ENCODE measurements at regions not wholly inside any gene's neighbourhood (a gene's known extent, or its start where the extent isn't known, plus 50 kb on each side); places are given as distances from the start of the nearest gene placed in this dataset.

- DNase-seq (no peak), ATAC-seq (ENCODE audit: low read depth) (no peak)
- POLR2A ChIA-PET = interaction anchor here (1.5 kb wide), 1 partner anchor 126 kb away, joined by 3 read pairs; the partner anchor contains the start of gene STT3B
- no peak overlapping the region for H3K27ac Mint-ChIP-seq
- no peak overlapping the region for H3K4me3 Mint-ChIP-seq
- H3K9me3 Mint-ChIP-seq = peaks cover 2% of the 10 kb centered on the region
- peaks cover 11% of the 10 kb centered on the region for H3K4me1 Mint-ChIP-seq
- peaks cover 5% of the 10 kb centered on the region for H3K36me3 Mint-ChIP-seq
- peaks cover 2% of the 10 kb centered on the region for H3K27me3 Mint-ChIP-seq
These were observed 125.8 kb upstream of the STT3B start for GRCh38 chr3:31406896-31407295.

- DNase-seq (no peak), ATAC-seq (ENCODE audit: low read depth) (no peak)
- no peak overlapping the region for H3K4me3 Mint-ChIP-seq
- H3K36me3 Mint-ChIP-seq = peaks cover 2% of the 10 kb centered on the region
- H3K9me3 Mint-ChIP-seq = peaks cover 2% of the 10 kb centered on the region
- peaks cover 2% of the 10 kb centered on the region for H3K27me3 Mint-ChIP-seq
- peaks cover 8% of the 10 kb centered on the region for H3K4me1 Mint-ChIP-seq
- POLR2A ChIA-PET = interaction anchor here (0.6 kb wide), 2 partner anchors 8 to 534 kb away, joined by 4 read pairs; no protein-coding TSS in a partner anchor
- H3K27ac Mint-ChIP-seq = no peak overlapping the region
These were observed 125.1 kb upstream of the STT3B start for GRCh38 chr3:31407665-31408064.

GRCh38 chr3:31408720-31409119, 124.0 kb upstream of the STT3B start:
- H3K4me1 Mint-ChIP-seq = peaks cover 8% of the 10 kb centered on the region
- no peak overlapping the region for H3K4me3 Mint-ChIP-seq
- peaks cover 2% of the 10 kb centered on the region for H3K9me3 Mint-ChIP-seq
- no peaks in the 10 kb centered on the region for H3K27me3 Mint-ChIP-seq
- DNase-seq (no peak), ATAC-seq (ENCODE audit: low read depth) (no peak)
- H3K36me3 Mint-ChIP-seq = peaks cover under 1% of the 10 kb centered on the region
- POLR2A ChIA-PET = no interaction called here
- no peak overlapping the region for H3K27ac Mint-ChIP-seq

- H3K4me1 Mint-ChIP-seq = peaks cover 8% of the 10 kb centered on the region
- no peak overlapping the region for H3K27ac Mint-ChIP-seq
- H3K9me3 Mint-ChIP-seq = peaks cover 2% of the 10 kb centered on the region
- H3K4me3 Mint-ChIP-seq = no peak overlapping the region
- DNase-seq (no peak), ATAC-seq (ENCODE audit: low read depth) (no peak)
- POLR2A ChIA-PET = no interaction called here
- no peaks in the 10 kb centered on the region for H3K36me3 Mint-ChIP-seq
- no peaks in the 10 kb centered on the region for H3K27me3 Mint-ChIP-seq
These were observed 123.3 kb upstream of the STT3B start for GRCh38 chr3:31409389-31409788.

GRCh38 chr3:31409866-31410265, 122.9 kb upstream of the STT3B start:
- POLR2A ChIA-PET = no interaction called here
- Mint-ChIP-seq H3K4me3 (no peak overlapping the region), H3K4me1 (peaks cover 8% of the 10 kb centered on the region), H3K36me3 (no peaks in the 10 kb centered on the region), H3K27me3 (no peaks in the 10 kb centered on the region), H3K27ac (no peak overlapping the region), H3K9me3 (peaks cover under 1% of the 10 kb centered on the region)
- no peak for DNase-seq
- no peak for ATAC-seq (ENCODE audit: low read depth)

GRCh38 chr3:31410411-31410810, 122.3 kb upstream of the STT3B start:
- H3K4me3 Mint-ChIP-seq = no peak overlapping the region
- POLR2A ChIA-PET = no interaction called here
- no peak for ATAC-seq (ENCODE audit: low read depth)

GRCh38 chr3:31412832-31413231, 119.9 kb upstream of the STT3B start:
- no peaks in the 10 kb centered on the region for H3K36me3 Mint-ChIP-seq
- no peak overlapping the region for H3K4me3 Mint-ChIP-seq
- no peaks in the 10 kb centered on the region for H3K9me3 Mint-ChIP-seq
- ATAC-seq (ENCODE audit: low read depth) (no peak), DNase-seq (no peak)
- H3K4me1 Mint-ChIP-seq = peaks cover 6% of the 10 kb centered on the region
- H3K27me3 Mint-ChIP-seq = no peaks in the 10 kb centered on the region
- POLR2A ChIA-PET = no interaction called here
- no peak overlapping the region for H3K27ac Mint-ChIP-seq

More at GRCh38 chr3:31410411-31410810, 122.3 kb upstream of the STT3B start:
- Mint-ChIP-seq H3K36me3 (no peaks in the 10 kb centered on the region), H3K27me3 (no peaks in the 10 kb centered on the region), H3K27ac (no peak overlapping the region), H3K4me1 (peaks cover 8% of the 10 kb centered on the region), H3K9me3 (no peaks in the 10 kb centered on the region)
- DNase-seq = no peak

- Mint-ChIP-seq H3K27ac (no peak overlapping the region), H3K4me1 (peaks cover 5% of the 10 kb centered on the region), H3K4me3 (no peak overlapping the region), H3K27me3 (no peaks in the 10 kb centered on the region), H3K36me3 (no peaks in the 10 kb centered on the region), H3K9me3 (no peaks in the 10 kb centered on the region)
- DNase-seq (no peak), ATAC-seq (ENCODE audit: low read depth) (no peak)
- POLR2A ChIA-PET = no interaction called here
These were observed 119.2 kb upstream of the STT3B start for GRCh38 chr3:31413515-31413914.

GRCh38 chr3:31416980-31417379, 115.7 kb upstream of the STT3B start:
- ATAC-seq (ENCODE audit: low read depth) (no peak), DNase-seq (no peak)
- POLR2A ChIA-PET = interaction anchor here (1.5 kb wide), 1 partner anchor 116 kb away, joined by 3 read pairs; the partner anchor contains the start of gene STT3B
- peaks cover 3% of the 10 kb centered on the region for H3K36me3 Mint-ChIP-seq
- H3K4me1 Mint-ChIP-seq = no peaks in the 10 kb centered on the region
- no peaks in the 10 kb centered on the region for H3K9me3 Mint-ChIP-seq
- H3K27me3 Mint-ChIP-seq = no peaks in the 10 kb centered on the region
- H3K27ac Mint-ChIP-seq = no peak overlapping the region
- no peak overlapping the region for H3K4me3 Mint-ChIP-seq

- POLR2A ChIA-PET = interaction anchor here (1.5 kb wide), 1 partner anchor 115 kb away, joined by 3 read pairs; the partner anchor contains the start of gene STT3B
- DNase-seq = no peak
- no peaks in the 10 kb centered on the region for H3K9me3 Mint-ChIP-seq
- no peak overlapping the region for H3K27ac Mint-ChIP-seq
- no peak overlapping the region for H3K4me3 Mint-ChIP-seq
- peaks cover 3% of the 10 kb centered on the region for H3K36me3 Mint-ChIP-seq
- ATAC-seq (ENCODE audit: low read depth) = no peak
- no peaks in the 10 kb centered on the region for H3K4me1 Mint-ChIP-seq
- H3K27me3 Mint-ChIP-seq = no peaks in the 10 kb centered on the region
These were observed 115.2 kb upstream of the STT3B start for GRCh38 chr3:31417486-31417885.

- H3K27ac Mint-ChIP-seq = no peak overlapping the region
- H3K9me3 Mint-ChIP-seq = no peaks in the 10 kb centered on the region
These were observed 112.4 kb upstream of the STT3B start for GRCh38 chr3:31420311-31420710.

GRCh38 chr3:31421314-31422048, 111.2 kb upstream of the STT3B start:
- DNase-seq (no peak), ATAC-seq (ENCODE audit: low read depth) (no peak)
- POLR2A ChIA-PET = no interaction called here
- no peak overlapping the region for H3K27ac Mint-ChIP-seq
- H3K4me1 Mint-ChIP-seq = no peaks in the 10 kb centered on the region
- H3K27me3 Mint-ChIP-seq = no peaks in the 10 kb centered on the region
- H3K9me3 Mint-ChIP-seq = no peaks in the 10 kb centered on the region
- peaks cover 3% of the 10 kb centered on the region for H3K36me3 Mint-ChIP-seq
- no peak overlapping the region for H3K4me3 Mint-ChIP-seq

More at GRCh38 chr3:31420311-31420710, 112.4 kb upstream of the STT3B start:
- DNase-seq = no peak
- H3K27me3 Mint-ChIP-seq = no peaks in the 10 kb centered on the region
- ATAC-seq (ENCODE audit: low read depth) = no peak
- POLR2A ChIA-PET = no interaction called here
- H3K4me3 Mint-ChIP-seq = no peak overlapping the region
- H3K4me1 Mint-ChIP-seq = no peaks in the 10 kb centered on the region
- H3K36me3 Mint-ChIP-seq = peaks cover 3% of the 10 kb centered on the region

- no peak for DNase-seq
- no peak for ATAC-seq (ENCODE audit: low read depth)
- Mint-ChIP-seq H3K27ac (no peak overlapping the region), H3K9me3 (no peaks in the 10 kb centered on the region), H3K36me3 (peaks cover 3% of the 10 kb centered on the region), H3K27me3 (no peaks in the 10 kb centered on the region), H3K4me3 (no peak overlapping the region), H3K4me1 (no peaks in the 10 kb centered on the region)
- POLR2A ChIA-PET = no interaction called here
These were observed 110.5 kb upstream of the STT3B start for GRCh38 chr3:31422237-31422636.

GRCh38 chr3:31423482-31423881, 109.2 kb upstream of the STT3B start:
- Mint-ChIP-seq H3K27me3 (no peaks in the 10 kb centered on the region), H3K27ac (no peak overlapping the region), H3K4me3 (no peak overlapping the region), H3K36me3 (peaks cover 3% of the 10 kb centered on the region), H3K9me3 (peaks cover 2% of the 10 kb centered on the region), H3K4me1 (no peaks in the 10 kb centered on the region)
- no peak for DNase-seq
- POLR2A ChIA-PET = no interaction called here
- ATAC-seq (ENCODE audit: low read depth) = no peak
